Fibroblast of lung (primary cell): ENCODE measurements at regions not wholly inside any gene's neighbourhood (a gene's known extent, or its start where the extent isn't known, plus 50 kb on each side); places are given as distances from the start of the nearest gene placed in this dataset.

Experiments used
- CTCF ChIP-seq, 2 donors: IDR thresholded peaks in 1 of 2; conservative IDR thresholded peaks in 1 of 2; 1 replicate in 1 of 2; 2 replicates in 1 of 2; pipeline ENCODE4 v1.5.1; 2011 to 2012; ENCODE audit warnings: low read length in 2 of 2, control low read depth in 1 of 2, inconsistent platforms in 1 of 2, low read depth in 1 of 2, mild to moderate bottlenecking in 1 of 2
- EZH2 ChIP-seq: IDR thresholded peaks from 2 replicates; pipeline ENCODE4 v1.5.1; 2012; ENCODE audit warnings: low read length, control low read depth, mild to moderate bottlenecking; ENCODE audit errors: missing control alignments

- TF ChIP-seq EZH2 (no peak), CTCF (conservative IDR thresholded peaks at IDR 0.05 in 1 of 2, IDR thresholded peaks at IDR 0.05 in 1 of 2; ENCODE audit: low read depth in 1 of 2, low read length in 2 of 2) (no peak)
Measured at GRCh38 chr18:38886235-38886634, 1320.6 kb upstream of the CELF4 start.
